ENCODE measurements at regions not wholly inside any gene's neighbourhood (a gene's known extent, or its start where the extent isn't known, plus 50 kb on each side); places are given as distances from the start of the nearest gene placed in this dataset.
A peak's percentile ranks its signal among the peaks of the same experiment; 100 is the strongest.

DNA sequence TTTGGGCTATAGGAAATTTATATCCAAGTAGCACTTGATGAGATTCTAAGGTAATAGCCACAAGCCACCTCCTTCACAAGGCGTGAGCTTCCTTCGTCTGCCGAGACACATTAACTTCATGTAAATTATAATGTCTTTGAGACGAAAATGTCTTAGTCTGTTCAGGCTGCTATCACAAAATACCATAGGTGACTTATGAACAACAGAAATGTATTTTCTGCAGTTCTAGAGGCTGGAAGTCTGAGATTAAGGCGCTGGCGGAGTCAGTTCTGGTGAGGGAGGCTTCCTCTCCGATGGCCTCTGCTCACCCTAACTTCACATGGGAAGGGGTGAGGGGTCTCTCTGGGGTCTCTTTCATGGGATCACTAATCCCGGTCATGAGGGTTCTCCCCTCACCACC is 133.0 kb downstream of the ETS2 start:
- H3K4me1 ChIP-seq (ENCODE audit: insufficient read depth) = no peaks in the 10 kb centered on the region
- H2AFZ ChIP-seq = no peak overlapping the region
- H3K27ac ChIP-seq (ENCODE audit: low read depth) = no peak overlapping the region
- no peak overlapping the region for H3K4me3 ChIP-seq
- Mint-ChIP-seq H3K36me3 (ENCODE audit: low read depth) (peaks cover 17% of the 10 kb centered on the region; the same call in 2 of the 3 replicates), H3K27ac (no peak overlapping the region), H3K4me3 (no peak overlapping the region), H3K9me3 (peaks cover 13% of the 10 kb centered on the region), H3K4me1 (peaks cover 9% of the 10 kb centered on the region), H3K27me3 (ENCODE audit: insufficient read depth, low read depth, poor library complexity) (peaks cover 9% of the 10 kb centered on the region)
- H3K27me3 ChIP-seq (ENCODE audit: insufficient read depth) = no peaks in the 10 kb centered on the region
- no peaks in the 10 kb centered on the region for H3K79me2 ChIP-seq (replicated peaks; ENCODE audit: insufficient read depth)
- no peak for DNase-seq (ENCODE audit: low spot score)
- TF ChIP-seq ZNF331 (CRISPR knock-in tag; IDR thresholded peaks at IDR 0.05; ENCODE audit: low read depth) = no peak
- H4K20me1 ChIP-seq (replicated peaks; ENCODE audit: insufficient read depth) = no peaks in the 10 kb centered on the region
- no peaks in the 10 kb centered on the region for H3K9me2 ChIP-seq (ENCODE audit: insufficient read depth)
- no peak for ATAC-seq
- no peak overlapping the region for H3K4me2 ChIP-seq
- no peaks in the 10 kb centered on the region for H3F3A ChIP-seq (replicated peaks; ENCODE audit: low read depth)
- no peaks in the 10 kb centered on the region for H3K36me3 ChIP-seq (ENCODE audit: insufficient read depth)

GRCh38 chr21:38938343-38938742 is 132.6 kb downstream of the ETS2 start:
- Mint-ChIP-seq H3K4me3 (no peak overlapping the region), H3K4me1 (peaks cover 9% of the 10 kb centered on the region), H3K27ac (no peak overlapping the region), H3K36me3 (ENCODE audit: low read depth) (peaks cover 17% of the 10 kb centered on the region; the same call in 2 of the 3 replicates), H3K27me3 (ENCODE audit: insufficient read depth, low read depth, poor library complexity) (peaks cover 11% of the 10 kb centered on the region), H3K9me3 (peaks cover 13% of the 10 kb centered on the region)
- Histone ChIP-seq H3F3A (replicated peaks; ENCODE audit: low read depth) (no peaks in the 10 kb centered on the region), H3K27ac (ENCODE audit: low read depth) (no peak overlapping the region), H3K27me3 (ENCODE audit: insufficient read depth) (no peaks in the 10 kb centered on the region), H2AFZ (no peak overlapping the region), H3K36me3 (ENCODE audit: insufficient read depth) (no peaks in the 10 kb centered on the region), H3K4me1 (ENCODE audit: insufficient read depth) (no peaks in the 10 kb centered on the region), H3K9me2 (ENCODE audit: insufficient read depth) (no peaks in the 10 kb centered on the region), H4K20me1 (replicated peaks; ENCODE audit: insufficient read depth) (no peaks in the 10 kb centered on the region), H3K4me3 (no peak overlapping the region), H3K79me2 (replicated peaks; ENCODE audit: insufficient read depth) (no peaks in the 10 kb centered on the region), H3K4me2 (no peak overlapping the region)
- TF ChIP-seq JUNB (IDR thresholded peaks at IDR 0.05; ENCODE audit: unreplicated experiment) = no peak
- no peak for TF ChIP-seq CREB1 (CRISPR knock-in tag; IDR thresholded peaks at IDR 0.05; ENCODE audit: low read depth)
- no peak for TF ChIP-seq EZH2 (IDR thresholded peaks at IDR 0.05; ENCODE audit: low read depth, unreplicated experiment)
- no peak for TF ChIP-seq ZNF114 (CRISPR knock-in tag; IDR thresholded peaks at IDR 0.05)
- no peak for TF ChIP-seq POLR2AphosphoS5 (IDR thresholded peaks at IDR 0.05; ENCODE audit: low read depth)
- no peak for TF ChIP-seq ZNF331 (CRISPR knock-in tag; IDR thresholded peaks at IDR 0.05; ENCODE audit: low read depth)
- TF ChIP-seq NANOG (IDR thresholded peaks at IDR 0.05; ENCODE audit: borderline replicate concordance) = no peak
- no peak for TF ChIP-seq CTCF (conservative IDR thresholded peaks at IDR 0.05; ENCODE audit: low read depth in 2 of 2)
- TF ChIP-seq STAT1 (IDR thresholded peaks at IDR 0.05; ENCODE audit: unreplicated experiment) = no peak
- peak; percentile 71 for ATAC-seq
- DNase-seq (ENCODE audit: low spot score) = peak; percentile 71

DNA sequence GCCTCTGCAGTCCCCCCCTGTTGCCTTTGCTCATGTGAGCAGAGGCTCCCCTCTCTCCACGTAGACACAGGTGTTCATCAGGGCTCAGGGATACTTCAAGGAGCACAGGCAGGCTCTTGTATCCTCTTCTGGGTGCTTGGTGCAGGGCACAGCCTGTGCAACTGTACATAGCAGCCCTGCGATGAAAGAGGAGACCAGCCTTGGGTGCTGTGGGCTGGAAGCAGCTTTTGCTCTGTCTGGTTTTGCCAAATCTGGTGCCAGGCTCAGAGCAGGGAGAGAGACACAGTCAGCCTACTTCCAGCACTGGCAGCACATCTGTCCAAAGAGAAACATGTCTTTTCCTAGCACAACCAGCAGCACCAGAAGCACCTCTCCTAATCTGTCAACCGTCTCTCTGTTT is 132.1 kb downstream of the ETS2 start:
- DNase-seq (ENCODE audit: low spot score) (no peak), ATAC-seq (no peak)
- TF ChIP-seq STAT1 (IDR thresholded peaks at IDR 0.05; ENCODE audit: unreplicated experiment) (no peak), EZH2phosphoT487 (IDR thresholded peaks at IDR 0.05; ENCODE audit: unreplicated experiment) (no peak)
- Mint-ChIP-seq H3K27ac (no peak overlapping the region), H3K4me3 (no peak overlapping the region), H3K36me3 (ENCODE audit: low read depth) (peaks cover 17% of the 10 kb centered on the region; the same call in 2 of the 3 replicates), H3K4me1 (peaks cover 9% of the 10 kb centered on the region), H3K27me3 (ENCODE audit: insufficient read depth, low read depth, poor library complexity) (peaks cover 11% of the 10 kb centered on the region), H3K9me3 (peaks cover 15% of the 10 kb centered on the region)
- no peaks in the 10 kb centered on the region for H3K79me2 ChIP-seq (replicated peaks; ENCODE audit: insufficient read depth)
- H2AFZ ChIP-seq = no peak overlapping the region
- H3F3A ChIP-seq (replicated peaks; ENCODE audit: low read depth) = no peaks in the 10 kb centered on the region
- no peak overlapping the region for H3K27ac ChIP-seq (ENCODE audit: low read depth)
- no peaks in the 10 kb centered on the region for H3K4me1 ChIP-seq (ENCODE audit: insufficient read depth)
- no peak overlapping the region for H3K4me3 ChIP-seq
- H3K27me3 ChIP-seq (ENCODE audit: insufficient read depth) = no peaks in the 10 kb centered on the region
- no peaks in the 10 kb centered on the region for H3K36me3 ChIP-seq (ENCODE audit: insufficient read depth)
- H3K4me2 ChIP-seq = no peak overlapping the region
- no peaks in the 10 kb centered on the region for H4K20me1 ChIP-seq (replicated peaks; ENCODE audit: insufficient read depth)
- no peaks in the 10 kb centered on the region for H3K9me2 ChIP-seq (ENCODE audit: insufficient read depth)
